ENCODE measurements at regions not wholly inside any gene's neighbourhood (a gene's known extent, or its start where the extent isn't known, plus 50 kb on each side); places are given as distances from the start of the nearest gene placed in this dataset.

DNA sequence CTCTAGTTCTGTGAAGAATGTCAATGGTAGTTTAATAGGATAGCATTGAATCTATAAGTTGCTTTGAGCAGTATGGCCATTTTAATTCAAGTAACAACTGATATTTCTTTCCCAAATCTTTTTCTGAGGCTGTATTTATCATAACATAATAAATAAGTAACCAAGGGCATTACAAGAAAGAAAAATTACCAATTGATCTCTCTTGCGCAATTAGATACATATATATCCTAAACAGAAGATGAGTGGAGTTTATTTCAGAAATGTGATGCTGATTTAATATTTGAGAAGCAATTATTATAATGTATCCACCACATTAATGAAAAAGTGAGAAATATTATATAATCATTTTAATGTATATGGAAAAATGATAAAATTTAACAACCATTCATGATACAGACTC, 802.5 kb upstream of the AGA start:
- no peak for TF ChIP-seq CTCF (IDR thresholded peaks at IDR 0.05; ENCODE audit: unreplicated experiment in 3 of 3)
- Mint-ChIP-seq H3K4me1 (no peaks in the 10 kb centered on the region), H3K27ac (no peak overlapping the region), H3K27me3 (ENCODE audit: low read depth) (no peaks in the 10 kb centered on the region), H3K36me3 (ENCODE audit: low read depth) (no peaks in the 10 kb centered on the region), H3K4me3 (no peak overlapping the region), H3K9me3 (peaks cover 9% of the 10 kb centered on the region)

DNA sequence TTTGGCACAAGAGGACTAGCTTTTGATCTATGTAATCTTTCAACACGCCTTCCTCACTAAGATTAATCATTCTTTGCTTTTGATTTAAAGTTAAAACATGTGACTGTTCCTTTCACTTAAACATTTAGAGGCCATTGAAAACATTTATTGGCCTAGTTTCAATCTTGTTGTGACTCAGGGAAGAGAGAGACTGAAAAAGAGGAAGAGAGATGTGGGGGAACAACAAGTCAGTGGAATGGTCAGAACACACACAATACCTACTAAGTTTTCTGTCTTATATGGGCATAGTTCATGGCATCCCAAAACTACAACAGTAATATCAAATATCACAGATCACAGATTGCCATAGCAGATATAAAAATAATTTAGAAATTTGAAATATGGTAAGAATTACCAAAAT, 812.9 kb upstream of the AGA start:
- H3K9me3 Mint-ChIP-seq, result peaks cover 6% of the 10 kb centered on the region
- H3K27me3 Mint-ChIP-seq (ENCODE audit: low read depth), result no peaks in the 10 kb centered on the region
- TF ChIP-seq CTCF (IDR thresholded peaks at IDR 0.05; ENCODE audit: unreplicated experiment in 3 of 3), result no peak
- no peak overlapping the region for H3K4me3 Mint-ChIP-seq
- no peak overlapping the region for H3K27ac Mint-ChIP-seq
- no peaks in the 10 kb centered on the region for H3K4me1 Mint-ChIP-seq
- no peaks in the 10 kb centered on the region for H3K36me3 Mint-ChIP-seq (ENCODE audit: low read depth)

DNA sequence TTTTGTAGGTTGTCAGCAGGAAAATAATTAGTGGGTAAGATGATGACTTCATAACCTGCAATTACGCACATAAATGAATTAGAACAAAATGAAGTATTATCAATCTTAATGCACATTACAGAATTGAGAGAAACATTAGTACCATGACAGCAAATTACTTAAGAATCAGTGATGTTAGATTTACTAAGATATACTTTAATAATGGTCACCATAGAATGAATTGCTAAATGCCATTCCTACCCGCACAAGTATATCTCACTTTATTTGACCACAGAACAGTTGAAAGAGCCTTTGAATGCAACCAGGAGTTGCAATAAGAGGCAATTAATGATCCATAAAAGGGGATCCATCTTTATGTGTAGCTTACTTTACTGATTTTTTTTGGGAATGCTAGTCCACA, 816.4 kb upstream of the AGA start:
- Mint-ChIP-seq H3K9me3 (peaks cover 4% of the 10 kb centered on the region), H3K4me3 (no peak overlapping the region), H3K27me3 (ENCODE audit: low read depth) (no peaks in the 10 kb centered on the region), H3K27ac (no peak overlapping the region), H3K4me1 (no peaks in the 10 kb centered on the region), H3K36me3 (ENCODE audit: low read depth) (no peaks in the 10 kb centered on the region)
- TF ChIP-seq CTCF (IDR thresholded peaks at IDR 0.05; ENCODE audit: unreplicated experiment in 3 of 3), result no peak

DNA sequence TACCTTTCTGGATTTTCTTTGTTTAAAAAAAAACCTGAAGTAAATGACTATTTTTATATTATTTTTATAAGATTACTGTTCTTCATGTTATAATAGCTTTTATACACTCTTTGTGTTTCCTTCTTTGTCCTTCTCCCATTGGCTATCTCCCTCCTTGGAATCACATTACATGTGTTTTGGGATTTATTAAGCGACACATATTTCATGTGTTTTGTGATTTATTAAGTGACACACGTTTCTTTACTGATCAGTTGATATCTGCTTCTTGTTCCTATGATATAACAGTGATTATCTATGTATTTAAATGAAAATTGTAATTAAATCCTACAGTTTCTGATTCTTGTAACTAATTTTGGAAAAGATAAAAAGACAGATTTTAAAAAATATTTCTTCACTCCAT, 817.3 kb upstream of the AGA start:
- Mint-ChIP-seq H3K36me3 (ENCODE audit: low read depth) (no peaks in the 10 kb centered on the region), H3K27ac (no peak overlapping the region), H3K4me3 (no peak overlapping the region), H3K9me3 (no peaks in the 10 kb centered on the region), H3K4me1 (no peaks in the 10 kb centered on the region), H3K27me3 (ENCODE audit: low read depth) (no peaks in the 10 kb centered on the region)
- no peak for TF ChIP-seq CTCF (IDR thresholded peaks at IDR 0.05; ENCODE audit: unreplicated experiment in 3 of 3)

GRCh38 chr4:178264001-178264400, 821.8 kb upstream of the AGA start:
- Mint-ChIP-seq H3K9me3 (no peaks in the 10 kb centered on the region), H3K4me3 (no peak overlapping the region), H3K27ac (no peak overlapping the region)

More at GRCh38 chr4:178264001-178264400, 821.8 kb upstream of the AGA start:
- Mint-ChIP-seq H3K27me3 (ENCODE audit: low read depth) (no peaks in the 10 kb centered on the region), H3K4me1 (no peaks in the 10 kb centered on the region), H3K36me3 (ENCODE audit: low read depth) (no peaks in the 10 kb centered on the region)
- no peak for TF ChIP-seq CTCF (IDR thresholded peaks at IDR 0.05; ENCODE audit: unreplicated experiment in 3 of 3)
